ENCODE measurements at regions not wholly inside any gene's neighbourhood (a gene's known extent, or its start where the extent isn't known, plus 50 kb on each side); places are given as distances from the start of the nearest gene placed in this dataset.
"Not testable (repeated sequence)": the region's sequence is repeated elsewhere in the genome, so short reads cannot be mapped to it uniquely, and the experiment has no call there.

- no peak for TF ChIP-seq CTCF (IDR thresholded peaks at IDR 0.05)
- ATAC-seq (ENCODE audit: low FRiP score) = no peak
- no peak for DNase-seq (ENCODE audit: low spot score)
Measured at GRCh38 chr11:96567667-96568066, 177.9 kb downstream of the JRKL start.

- TF ChIP-seq CTCF (IDR thresholded peaks at IDR 0.05) = no peak
- DNase-seq (ENCODE audit: low spot score) (no peak), ATAC-seq (ENCODE audit: low FRiP score) (no peak)
Measured at GRCh38 chr11:96576383-96576782, 186.6 kb downstream of the JRKL start.

GRCh38 chr11:96578379-96578778, 188.6 kb downstream of the JRKL start:
- ATAC-seq (ENCODE audit: low FRiP score) = no peak
- no peak for TF ChIP-seq CTCF (IDR thresholded peaks at IDR 0.05)
- no peak for DNase-seq (ENCODE audit: low spot score)

GRCh38 chr11:96579656-96580055, 189.8 kb downstream of the JRKL start:
- ATAC-seq (ENCODE audit: low FRiP score) (no peak), DNase-seq (ENCODE audit: low spot score) (no peak)
- no peak for TF ChIP-seq CTCF (IDR thresholded peaks at IDR 0.05)

GRCh38 chr11:96580476-96581040, 190.7 kb downstream of the JRKL start:
- no peak for ATAC-seq (ENCODE audit: low FRiP score)

GRCh38 chr11:96585944-96586880, 196.4 kb downstream of the JRKL start:
- ATAC-seq (ENCODE audit: low FRiP score) = not testable (repeated sequence)

More at GRCh38 chr11:96580476-96581040, 190.7 kb downstream of the JRKL start:
- TF ChIP-seq CTCF (IDR thresholded peaks at IDR 0.05) = no peak
- DNase-seq (ENCODE audit: low spot score) = no peak

GRCh38 chr11:96588793-96589192, 199.0 kb downstream of the JRKL start:
- ATAC-seq (ENCODE audit: low FRiP score); DNase-seq (ENCODE audit: low spot score): not testable (repeated sequence)

More at GRCh38 chr11:96585944-96586880, 196.4 kb downstream of the JRKL start:
- DNase-seq (ENCODE audit: low spot score) = not testable (repeated sequence)

GRCh38 chr11:96595011-96595410, 205.2 kb downstream of the JRKL start:
- DNase-seq (ENCODE audit: low spot score) = no peak
- ATAC-seq (ENCODE audit: low FRiP score) = no peak
- no peak for TF ChIP-seq CTCF (IDR thresholded peaks at IDR 0.05)
